GM19324 (cell line): ENCODE measurements at regions not wholly inside any gene's neighbourhood (a gene's known extent, or its start where the extent isn't known, plus 50 kb on each side); places are given as distances from the start of the nearest gene placed in this dataset.

Experiments used
- ATAC-seq: cut with Tn5 transposase; IDR thresholded peaks from one replicate; pipeline ENCODE4 v1.9.1; 2021; ENCODE audit warnings: mild to moderate bottlenecking, moderate library complexity; ENCODE audit not compliant: unreplicated experiment, low FRiP score

GRCh38 chr13:53200498-53201453, 172.2 kb downstream of the OLFM4 start:
- ATAC-seq, result no peak

GRCh38 chr13:53201454-53202225, 173.0 kb downstream of the OLFM4 start:
- ATAC-seq, result no peak

GRCh38 chr13:53204598-53204997, 176.0 kb downstream of the OLFM4 start:
- no peak for ATAC-seq

GRCh38 chr13:53206455-53206854, 177.8 kb downstream of the OLFM4 start:
- ATAC-seq, result no peak

- no peak for ATAC-seq
Observed at GRCh38 chr13:53207556-53207955, 178.9 kb downstream of the OLFM4 start.

- ATAC-seq, result no peak
Observed at GRCh38 chr13:53214433-53214832, 185.8 kb downstream of the OLFM4 start.

GRCh38 chr13:53215563-53215962, 186.9 kb downstream of the OLFM4 start:
- ATAC-seq, result no peak

GRCh38 chr13:53216773-53217172, 188.2 kb downstream of the OLFM4 start:
- ATAC-seq, result no peak

- ATAC-seq, result no peak
Observed at GRCh38 chr13:53217194-53217593, 188.6 kb downstream of the OLFM4 start.

GRCh38 chr13:53220038-53220437, 191.4 kb downstream of the OLFM4 start:
- ATAC-seq, result no peak

GRCh38 chr13:53237696-53238095, 209.1 kb downstream of the OLFM4 start:
- ATAC-seq, result no peak

- ATAC-seq, result no peak
Observed at GRCh38 chr13:53238261-53238660, 209.6 kb downstream of the OLFM4 start.

GRCh38 chr13:53240401-53241025, 211.9 kb downstream of the OLFM4 start:
- ATAC-seq, result no peak

- no peak for ATAC-seq
Observed at GRCh38 chr13:53241891-53242348, 213.3 kb downstream of the OLFM4 start.

- no peak for ATAC-seq
Observed at GRCh38 chr13:53249236-53249635, 220.6 kb downstream of the OLFM4 start.

GRCh38 chr13:53250272-53250875, 221.8 kb downstream of the OLFM4 start:
- ATAC-seq, result no peak

GRCh38 chr13:53250977-53251376, 222.4 kb downstream of the OLFM4 start:
- ATAC-seq, result no peak

GRCh38 chr13:53254500-53254899, 225.9 kb downstream of the OLFM4 start:
- ATAC-seq, result no peak

GRCh38 chr13:53255795-53256194, 227.2 kb downstream of the OLFM4 start:
- no peak for ATAC-seq

- no peak for ATAC-seq
Observed at GRCh38 chr13:53260594-53260993, 232.0 kb downstream of the OLFM4 start.
